Panc1 (cell line): ENCODE measurements at regions not wholly inside any gene's neighbourhood (a gene's known extent, or its start where the extent isn't known, plus 50 kb on each side); places are given as distances from the start of the nearest gene placed in this dataset.

Source experiments
- ATAC-seq: fragments of 200-7000 bp; cut with Tn5 transposase; 2 replicates; pipeline ENCODE4 v1.9.1; 2020; ENCODE audit warnings: mild to moderate bottlenecking, moderate library complexity
- BruUV-seq: library from RNA; stranded (reverse); fragments of 400-500 nt; replicated peaks from 2 replicates; lab custom pipeline; 2021; lab: Mats Ljungman, UMichigan
- CTCF ChIA-PET: fragments of 300-600 bp; sonication (Branson Sonifier 250); formaldehyde crosslinking; loops from one replicate; lab custom pipeline; 2022; ENCODE audit warnings: antibody characterized with exemption; lab: Charles Lee
- POLR2A ChIA-PET: fragments of 300-600 bp; sonication (Branson Sonifier 250); formaldehyde crosslinking; loops from one replicate; lab custom pipeline; 2022; ENCODE audit warnings: antibody characterized with exemption; lab: Charles Lee
- DNase-seq: peaks from one replicate; pipeline ENCODE4 v3.0.0-alpha.2; 2010; ENCODE audit warnings: low read depth, low spot score
- H3K27ac ChIP-seq: 2 replicates; pipeline ENCODE4 v1.5.1; 2011; ENCODE audit warnings: mild to moderate bottlenecking, low read length, inconsistent platforms
- H3K27me3 ChIP-seq: fragments of 200-500 bp; sonication (Bioruptor generic); 2 replicates; pipeline ENCODE4 v1.6.0; 2014; ENCODE audit warnings: low read length, inconsistent platforms; ENCODE audit not compliant: control insufficient read depth, insufficient read depth
- H3K36me3 ChIP-seq: fragments of 200-500 bp; sonication (Bioruptor generic); 2 replicates; pipeline ENCODE4 v1.5.1; 2014; ENCODE audit warnings: inconsistent platforms, mild to moderate bottlenecking, low read length, moderate library complexity; ENCODE audit not compliant: control insufficient read depth, insufficient read depth
- H3K4me1 ChIP-seq: 2 replicates; pipeline ENCODE4 v1.5.1; 2011; ENCODE audit warnings: inconsistent platforms, mild to moderate bottlenecking, low read length, moderate library complexity; ENCODE audit not compliant: control insufficient read depth, insufficient read depth
- H3K4me3 ChIP-seq, 2 experiments: 2 replicates each; pipeline ENCODE4 v1.5.1; 2011 to 2012; ENCODE audit warnings: low read depth in 2 of 2, low read length in 2 of 2, mild to moderate bottlenecking in 2 of 2, inconsistent platforms in 1 of 2, moderate library complexity in 1 of 2
- H3K9me3 ChIP-seq: fragments of 200-500 bp; sonication (Bioruptor generic); 2 replicates; pipeline ENCODE4 v1.5.1; 2014; ENCODE audit warnings: low read depth, mild to moderate bottlenecking, inconsistent platforms, low read length, moderate library complexity; ENCODE audit not compliant: control insufficient read depth, insufficient read depth
- POLR2AphosphoS5 ChIP-seq: IDR thresholded peaks from 2 replicates; pipeline ENCODE4 v1.6.1; 2012; ENCODE audit warnings: mild to moderate bottlenecking, low read depth, low read length, moderate library complexity
- SIN3A ChIP-seq: IDR thresholded peaks from 2 replicates; pipeline ENCODE4 v1.6.1; 2012; ENCODE audit warnings: low read depth, mild to moderate bottlenecking, low read length, moderate library complexity, borderline replicate concordance; ENCODE audit not compliant: insufficient read depth
- TCF7L2 ChIP-seq: IDR thresholded peaks from 2 replicates; pipeline ENCODE4 v1.6.1; 2011; ENCODE audit warnings: mild to moderate bottlenecking, low read depth, low read length, inconsistent platforms
- in situ Hi-C: cut with HindIII; loops from 2 replicates; pipeline ENCODE4 v1.10.0; 2016; ENCODE audit warnings: low sequenced_read_pairs, low pct_unique_long_range_greater_than_20kb
- intact Hi-C: fragments of 100-400 bp; cut with micrococcal nuclease; formaldehyde crosslinking; loops from one replicate; pipeline ENCODE4 v1.10.0; 2022; ENCODE audit not compliant: unreplicated experiment
- TF ChIP-seq, protein P1 (sequence below), 2 experiments: IDR thresholded peaks; 2 replicates each; pipeline ENCODE4 v1.6.1; 2011 to 2012; ENCODE audit warnings: low read depth in 2 of 2, control low read depth in 1 of 2, low read length in 1 of 2, mild to moderate bottlenecking in 1 of 2, moderate library complexity in 1 of 2; ENCODE audit not compliant: insufficient read depth in 1 of 2
- TF ChIP-seq, protein P2 (sequence below): fragments of 450-650 bp; IDR thresholded peaks from 2 replicates; pipeline ENCODE4 v1.5.1; 2017; ENCODE audit warnings: mild to moderate bottlenecking

GRCh38 chr12:29940811-29941210 is 157.1 kb upstream of the TMTC1 start:
- Histone ChIP-seq H3K4me1 (no peaks in the 10 kb centered on the region), H3K36me3 (no peaks in the 10 kb centered on the region), H3K9me3 (peaks cover 5% of the 10 kb centered on the region; the same call in 1 of the 2 replicates), H3K27me3 (no peaks in the 10 kb centered on the region), H3K4me3 (no peak overlapping the region), H3K27ac (no peak overlapping the region)
- no peak for DNase-seq
- POLR2A ChIA-PET, result no interaction called here
- intact Hi-C loops (no loop called here), in situ Hi-C loops (no loop called here)
- CTCF ChIA-PET, result no interaction called here
- TF ChIP-seq SIN3A (no peak), TCF7L2 (no peak), POLR2AphosphoS5 (no peak)
- TF ChIP-seq, protein P1, sequence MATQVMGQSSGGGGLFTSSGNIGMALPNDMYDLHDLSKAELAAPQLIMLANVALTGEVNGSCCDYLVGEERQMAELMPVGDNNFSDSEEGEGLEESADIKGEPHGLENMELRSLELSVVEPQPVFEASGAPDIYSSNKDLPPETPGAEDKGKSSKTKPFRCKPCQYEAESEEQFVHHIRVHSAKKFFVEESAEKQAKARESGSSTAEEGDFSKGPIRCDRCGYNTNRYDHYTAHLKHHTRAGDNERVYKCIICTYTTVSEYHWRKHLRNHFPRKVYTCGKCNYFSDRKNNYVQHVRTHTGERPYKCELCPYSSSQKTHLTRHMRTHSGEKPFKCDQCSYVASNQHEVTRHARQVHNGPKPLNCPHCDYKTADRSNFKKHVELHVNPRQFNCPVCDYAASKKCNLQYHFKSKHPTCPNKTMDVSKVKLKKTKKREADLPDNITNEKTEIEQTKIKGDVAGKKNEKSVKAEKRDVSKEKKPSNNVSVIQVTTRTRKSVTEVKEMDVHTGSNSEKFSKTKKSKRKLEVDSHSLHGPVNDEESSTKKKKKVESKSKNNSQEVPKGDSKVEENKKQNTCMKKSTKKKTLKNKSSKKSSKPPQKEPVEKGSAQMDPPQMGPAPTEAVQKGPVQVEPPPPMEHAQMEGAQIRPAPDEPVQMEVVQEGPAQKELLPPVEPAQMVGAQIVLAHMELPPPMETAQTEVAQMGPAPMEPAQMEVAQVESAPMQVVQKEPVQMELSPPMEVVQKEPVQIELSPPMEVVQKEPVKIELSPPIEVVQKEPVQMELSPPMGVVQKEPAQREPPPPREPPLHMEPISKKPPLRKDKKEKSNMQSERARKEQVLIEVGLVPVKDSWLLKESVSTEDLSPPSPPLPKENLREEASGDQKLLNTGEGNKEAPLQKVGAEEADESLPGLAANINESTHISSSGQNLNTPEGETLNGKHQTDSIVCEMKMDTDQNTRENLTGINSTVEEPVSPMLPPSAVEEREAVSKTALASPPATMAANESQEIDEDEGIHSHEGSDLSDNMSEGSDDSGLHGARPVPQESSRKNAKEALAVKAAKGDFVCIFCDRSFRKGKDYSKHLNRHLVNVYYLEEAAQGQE (IDR thresholded peaks at IDR 0.05; ENCODE audit: insufficient read depth in 1 of 2, low read depth in 2 of 2, low read length in 1 of 2), result no peak
- TF ChIP-seq, protein P2, sequence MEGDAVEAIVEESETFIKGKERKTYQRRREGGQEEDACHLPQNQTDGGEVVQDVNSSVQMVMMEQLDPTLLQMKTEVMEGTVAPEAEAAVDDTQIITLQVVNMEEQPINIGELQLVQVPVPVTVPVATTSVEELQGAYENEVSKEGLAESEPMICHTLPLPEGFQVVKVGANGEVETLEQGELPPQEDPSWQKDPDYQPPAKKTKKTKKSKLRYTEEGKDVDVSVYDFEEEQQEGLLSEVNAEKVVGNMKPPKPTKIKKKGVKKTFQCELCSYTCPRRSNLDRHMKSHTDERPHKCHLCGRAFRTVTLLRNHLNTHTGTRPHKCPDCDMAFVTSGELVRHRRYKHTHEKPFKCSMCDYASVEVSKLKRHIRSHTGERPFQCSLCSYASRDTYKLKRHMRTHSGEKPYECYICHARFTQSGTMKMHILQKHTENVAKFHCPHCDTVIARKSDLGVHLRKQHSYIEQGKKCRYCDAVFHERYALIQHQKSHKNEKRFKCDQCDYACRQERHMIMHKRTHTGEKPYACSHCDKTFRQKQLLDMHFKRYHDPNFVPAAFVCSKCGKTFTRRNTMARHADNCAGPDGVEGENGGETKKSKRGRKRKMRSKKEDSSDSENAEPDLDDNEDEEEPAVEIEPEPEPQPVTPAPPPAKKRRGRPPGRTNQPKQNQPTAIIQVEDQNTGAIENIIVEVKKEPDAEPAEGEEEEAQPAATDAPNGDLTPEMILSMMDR, result no peak
- no peak for ATAC-seq
- BruUV-seq, result no TSS peak

DNA sequence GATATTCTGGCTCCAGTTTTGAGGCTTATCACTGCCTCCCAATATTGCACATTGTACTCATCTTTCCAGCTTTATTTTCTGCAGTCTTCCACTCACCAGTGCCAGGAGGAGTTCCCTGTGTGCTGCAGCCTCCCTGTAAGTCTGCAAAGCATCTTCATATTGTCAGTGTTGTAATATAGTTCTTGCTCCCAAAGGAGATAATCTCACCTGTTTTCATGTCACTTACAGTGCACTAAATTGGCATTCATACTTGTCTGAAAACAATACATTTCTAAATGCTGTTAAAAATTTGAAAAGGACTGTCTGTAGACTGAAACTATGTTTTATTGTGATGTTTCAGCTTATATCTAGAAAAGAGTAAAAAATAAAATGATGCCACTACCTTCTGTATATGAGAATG is 146.8 kb upstream of the TMTC1 start:
- POLR2A ChIA-PET, result no interaction called here
- CTCF ChIA-PET, result no interaction called here
- no peaks in the 10 kb centered on the region for H3K4me1 ChIP-seq
- no peak for ATAC-seq
- no peak for DNase-seq
- H3K36me3 ChIP-seq, result no peaks in the 10 kb centered on the region
- intact Hi-C loops, result no loop called here
- no peaks in the 10 kb centered on the region for H3K9me3 ChIP-seq
- no peak overlapping the region for H3K27ac ChIP-seq
- in situ Hi-C loops, result no loop called here
- TF ChIP-seq, protein P1 (IDR thresholded peaks at IDR 0.05; ENCODE audit: insufficient read depth in 1 of 2, low read depth in 2 of 2, low read length in 1 of 2), result no peak
- TF ChIP-seq POLR2AphosphoS5, result no peak
- TF ChIP-seq SIN3A, result no peak
- TF ChIP-seq TCF7L2, result no peak
- TF ChIP-seq, protein P2, result no peak
- no TSS peak for BruUV-seq
- H3K27me3 ChIP-seq, result no peaks in the 10 kb centered on the region
- H3K4me3 ChIP-seq, result no peak overlapping the region
